ENCODE measurements at regions not wholly inside any gene's neighbourhood (a gene's known extent, or its start where the extent isn't known, plus 50 kb on each side); places are given as distances from the start of the nearest gene placed in this dataset.

DNA sequence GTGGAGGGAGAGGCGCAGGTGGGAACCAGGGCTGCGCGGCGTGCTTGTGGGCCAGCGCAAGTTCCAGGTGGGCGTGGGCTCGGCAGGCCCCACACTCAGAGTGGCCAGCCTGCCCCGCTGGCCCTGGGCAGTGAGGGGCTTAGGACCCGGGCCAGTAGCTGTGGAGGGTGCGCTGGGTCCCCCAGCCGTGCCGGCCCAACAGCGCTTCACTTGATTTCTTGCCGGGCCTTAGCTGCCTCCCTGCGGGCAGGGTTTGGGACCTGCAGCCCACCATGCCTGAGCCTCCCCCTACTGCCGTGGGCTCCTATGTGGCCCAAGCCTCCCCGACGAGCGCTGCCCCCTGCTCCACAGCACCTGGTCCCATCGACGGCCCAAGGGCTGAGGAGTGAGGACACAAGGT, 1636.9 kb upstream of the SLC39A10 start:
- DNase-seq, result no peak

DNA sequence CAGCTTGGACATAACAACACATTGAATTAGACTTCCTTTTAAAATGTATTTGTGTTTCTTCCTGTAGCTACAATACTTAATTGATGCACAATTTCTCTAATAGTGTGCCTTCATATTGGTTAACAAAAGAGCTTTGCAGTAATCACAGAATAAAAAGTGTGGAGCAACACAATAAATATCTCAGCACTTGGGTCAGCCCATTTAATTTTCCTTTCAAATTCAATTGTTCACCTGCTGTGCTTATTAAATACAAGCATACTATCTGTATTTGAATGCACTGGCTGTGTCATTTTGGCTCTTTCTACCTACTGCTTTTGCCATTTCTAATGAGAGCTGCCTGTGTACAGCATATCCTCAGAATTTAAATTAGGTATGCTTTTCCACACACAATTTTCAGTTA, 1641.3 kb upstream of the SLC39A10 start:
- DNase-seq, result no peak

DNA sequence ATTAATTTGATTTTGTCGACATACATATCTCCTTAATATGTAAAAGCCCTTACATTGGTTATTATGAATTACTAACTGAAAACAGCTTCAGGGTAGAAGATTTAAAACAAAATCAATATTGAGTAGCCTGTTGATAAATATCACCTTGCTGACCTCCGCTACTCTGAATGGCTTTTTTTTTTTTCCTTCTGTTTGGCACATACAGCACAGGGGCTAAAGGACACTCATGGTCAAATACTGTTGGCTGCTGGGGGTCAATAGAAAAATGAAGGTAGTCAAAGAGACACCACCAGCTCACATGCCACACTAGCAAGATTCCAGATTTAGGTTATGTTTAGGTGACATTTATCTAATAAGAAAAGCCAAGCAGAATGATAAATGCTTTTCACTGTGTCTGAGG, 1642.4 kb upstream of the SLC39A10 start:
- DNase-seq, result no peak

DNA sequence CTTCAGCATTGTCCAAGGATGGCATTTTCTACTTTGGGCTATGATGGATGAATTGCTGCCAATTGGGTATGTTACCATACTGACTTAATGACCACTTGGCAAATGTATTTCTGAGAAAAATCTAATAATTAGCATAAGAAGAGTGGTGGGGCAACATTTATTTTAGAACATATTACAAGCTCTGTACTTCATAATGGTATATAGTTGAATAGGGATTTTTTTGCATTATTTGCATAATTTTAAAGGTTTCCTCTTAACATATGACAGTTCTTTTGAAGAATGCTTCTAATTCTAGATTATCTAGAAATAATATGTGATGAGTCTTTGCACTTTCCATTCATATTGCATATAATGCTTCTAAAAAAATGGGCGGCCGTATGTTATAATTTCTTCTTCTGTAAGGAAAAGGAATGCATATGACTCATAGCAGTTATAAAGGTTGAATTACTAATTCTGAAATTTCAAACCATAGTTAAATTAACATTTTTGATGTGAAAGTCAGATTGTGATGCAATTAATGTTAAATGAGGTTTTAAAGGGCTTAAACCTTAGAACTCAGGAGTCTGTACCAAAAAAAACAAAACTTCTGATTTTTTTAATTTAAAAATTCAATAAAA, 1652.3 kb upstream of the SLC39A10 start:
- DNase-seq, result no peak

GRCh38 chr2:194003911-194004310, 1653.1 kb upstream of the SLC39A10 start:
- DNase-seq, result no peak

- no peak for DNase-seq
Observed at GRCh38 chr2:194002699-194003368, 1654.2 kb upstream of the SLC39A10 start.

DNA sequence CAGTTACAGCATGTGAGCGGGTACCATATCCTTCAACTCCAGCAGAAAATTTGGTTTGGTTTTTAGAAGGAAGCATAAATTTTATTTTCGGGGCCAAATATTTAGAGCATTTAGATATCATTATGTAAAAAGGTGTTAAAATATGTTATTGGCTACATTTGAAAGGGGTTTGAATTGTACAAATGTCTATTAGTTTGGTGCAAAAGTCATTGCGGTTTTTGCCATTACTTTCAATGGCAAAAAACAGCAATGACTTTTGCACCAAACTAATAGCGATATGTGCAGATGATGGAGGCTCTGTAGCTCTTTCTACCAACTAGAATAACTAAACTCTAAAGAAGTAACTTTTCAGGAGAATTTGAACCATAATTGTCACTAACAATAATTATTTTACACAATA, 1666.2 kb upstream of the SLC39A10 start:
- DNase-seq, result no peak

DNA sequence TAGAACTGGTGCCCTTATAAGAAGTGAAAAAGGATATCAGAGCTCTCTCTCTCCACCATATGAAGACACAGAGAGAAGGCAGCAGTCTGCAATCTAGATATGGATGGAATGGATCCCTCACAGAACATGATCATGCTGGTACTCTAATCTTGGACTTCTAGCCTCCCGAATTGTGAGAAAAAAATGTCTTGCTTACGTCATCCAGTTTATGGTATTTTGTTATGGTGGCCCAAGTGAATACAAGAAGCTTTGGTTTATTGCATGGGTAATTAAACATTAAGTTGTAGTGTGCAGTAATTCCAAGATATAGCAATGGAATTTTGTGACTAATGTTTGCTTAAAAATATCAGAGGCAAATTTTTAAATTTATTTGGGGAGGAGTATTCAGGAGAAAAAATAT, 1667.4 kb upstream of the SLC39A10 start:
- no peak for DNase-seq

DNA sequence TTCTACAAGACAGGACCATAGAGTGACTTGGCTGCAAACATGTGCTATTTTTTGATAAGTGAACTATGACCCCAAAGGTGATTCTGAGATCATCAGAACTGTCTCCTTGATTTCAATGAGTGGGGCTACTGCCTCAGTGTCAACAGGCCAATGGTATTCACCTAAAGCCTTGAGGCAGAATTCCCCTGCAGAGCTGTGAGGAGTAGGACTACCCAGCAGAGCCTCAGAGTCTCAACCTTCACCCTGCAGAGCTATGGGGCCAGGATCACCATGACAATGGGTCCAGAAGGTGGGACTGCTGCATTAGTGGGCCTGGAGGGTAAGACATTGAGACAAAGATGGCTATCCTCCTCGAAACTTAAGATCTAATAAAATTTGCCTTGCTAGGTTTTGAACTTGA, 1668.2 kb upstream of the SLC39A10 start:
- DNase-seq, result no peak

DNA sequence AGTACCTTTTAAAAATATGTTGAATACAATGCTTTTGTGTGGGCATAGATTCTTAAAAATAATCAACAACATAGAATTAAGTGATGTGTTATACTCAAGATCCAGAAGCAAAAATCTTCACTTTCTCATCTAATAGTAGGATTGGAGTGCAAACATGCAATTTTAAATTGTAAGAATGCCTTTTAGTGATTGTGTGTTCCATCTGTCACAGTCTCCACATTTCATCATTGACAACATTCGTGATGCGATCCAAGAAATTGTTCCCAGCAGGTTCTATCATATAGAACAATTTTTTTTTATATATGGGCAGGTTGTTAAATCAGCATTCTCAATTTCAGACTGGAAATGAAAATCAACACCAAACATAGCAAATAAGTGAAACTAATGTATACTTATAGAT, 1671.8 kb upstream of the SLC39A10 start:
- DNase-seq, result no peak

DNA sequence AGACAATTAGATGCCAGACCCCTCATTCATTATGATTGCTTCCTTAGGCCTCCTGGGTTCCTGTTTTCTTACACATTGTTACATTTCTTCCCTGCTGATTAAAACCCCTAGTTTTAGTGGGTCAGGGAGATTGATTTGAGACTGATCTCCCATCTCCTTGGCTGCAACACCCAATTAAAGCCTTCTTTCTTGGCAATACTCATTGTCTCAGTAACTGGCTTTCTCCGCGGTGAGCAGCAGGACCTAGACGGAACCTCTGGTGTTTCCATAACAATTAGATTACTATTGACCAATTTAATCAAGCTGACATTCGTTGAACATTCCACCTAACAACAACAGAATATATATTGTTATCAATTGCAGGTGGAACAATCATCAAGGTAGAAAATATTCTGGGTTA, 1676.4 kb upstream of the SLC39A10 start:
- no peak for DNase-seq

- DNase-seq, result no peak
Observed at GRCh38 chr2:193973781-193974180, 1683.2 kb upstream of the SLC39A10 start.

- no peak for DNase-seq
Observed at GRCh38 chr2:193966590-193966989, 1690.4 kb upstream of the SLC39A10 start.

DNA sequence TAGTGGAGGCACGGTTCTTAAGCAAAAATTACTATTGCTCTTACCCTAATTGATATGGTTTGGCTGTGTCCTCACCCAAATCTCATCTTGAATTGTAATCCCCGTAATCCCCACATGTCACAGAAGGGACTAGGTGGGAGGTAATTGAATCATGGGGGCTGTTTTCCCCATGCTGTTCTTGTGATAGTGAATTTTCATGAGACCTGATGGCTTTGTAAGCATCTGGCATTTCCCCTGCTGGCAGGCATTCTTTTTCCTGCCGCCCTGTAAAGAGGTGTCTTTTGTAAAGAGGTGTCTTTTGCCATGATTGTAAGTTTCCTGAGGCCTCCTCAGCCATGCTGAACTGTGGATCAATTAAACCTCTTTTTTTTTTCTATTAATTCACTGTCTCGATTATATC, 1691.8 kb upstream of the SLC39A10 start:
- no peak for DNase-seq

DNA sequence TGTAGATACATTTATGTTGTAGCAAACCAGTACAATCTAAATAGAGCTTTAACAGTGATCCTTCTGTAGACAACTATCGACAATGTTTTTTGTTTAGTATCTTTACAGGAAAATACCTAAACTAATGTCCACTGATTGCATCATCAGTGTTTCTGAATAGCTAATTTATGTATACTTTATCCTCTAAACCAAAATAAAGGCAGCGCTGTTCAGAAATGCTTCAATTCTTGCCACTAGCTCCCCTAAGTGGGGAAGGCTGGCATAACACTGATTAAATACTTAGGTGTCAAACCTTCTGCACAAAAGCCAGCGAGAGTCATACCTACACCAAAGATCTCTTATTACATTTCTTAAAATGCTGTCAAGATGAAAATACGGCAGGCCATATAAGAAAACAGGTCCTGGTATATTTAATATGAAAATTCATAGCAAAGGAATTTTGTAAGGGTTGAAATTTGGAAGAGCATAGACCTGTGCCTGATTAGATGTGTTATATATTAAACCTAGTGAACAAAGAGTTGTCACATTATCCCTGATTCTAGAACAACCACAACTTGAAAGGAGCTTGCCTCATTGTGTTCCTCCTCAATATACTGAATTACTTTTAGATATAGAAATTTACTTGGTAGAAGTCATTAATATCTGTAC, 1693.4 kb upstream of the SLC39A10 start:
- no peak for DNase-seq

DNA sequence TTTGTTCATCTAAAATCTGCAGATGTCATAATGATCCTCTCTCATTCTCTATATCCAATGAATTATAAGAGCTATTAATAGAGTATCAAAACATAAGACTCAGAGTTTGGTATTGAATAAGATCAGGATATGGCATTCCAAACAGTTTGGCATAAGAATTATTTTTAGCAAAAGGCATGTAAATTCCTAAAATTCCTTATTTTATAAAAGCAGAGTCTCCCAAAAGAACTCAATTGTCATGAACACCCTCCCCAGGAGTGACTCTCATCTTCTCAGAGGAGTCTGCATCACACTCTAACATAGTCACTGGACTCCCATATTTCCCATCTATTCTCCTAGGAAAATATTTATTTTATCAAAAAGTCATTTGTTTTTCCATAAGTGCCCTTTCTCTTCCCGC, 1710.2 kb upstream of the SLC39A10 start:
- no peak for DNase-seq

- no peak for DNase-seq
Observed at GRCh38 chr2:193943406-193943960, 1713.5 kb upstream of the SLC39A10 start.

- DNase-seq, result no peak
Observed at GRCh38 chr2:193935114-193935513, 1721.9 kb upstream of the SLC39A10 start.

GRCh38 chr2:193929131-193929530, 1727.9 kb upstream of the SLC39A10 start:
- DNase-seq, result no peak

DNA sequence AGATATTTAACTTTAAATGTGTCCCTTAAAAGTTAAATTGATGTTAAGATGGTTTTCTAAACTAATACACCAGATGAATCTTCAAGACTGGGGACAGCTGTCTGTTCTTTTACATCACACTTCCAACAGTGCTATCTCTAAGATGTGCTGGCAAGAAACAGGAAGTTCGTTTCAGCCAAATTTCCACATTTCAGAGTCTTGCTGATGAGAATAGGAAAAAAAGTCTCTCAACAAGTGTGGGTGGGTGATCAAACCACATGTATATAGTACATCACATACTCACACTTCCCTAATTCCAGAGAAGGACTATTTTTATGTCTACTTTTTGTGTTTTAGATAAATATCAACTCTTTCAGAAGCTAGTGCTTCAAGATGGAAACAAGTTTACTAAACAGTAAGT, 1712.8 kb upstream of the TMEFF2 start:
- DNase-seq, result no peak

- DNase-seq, result no peak
Observed at GRCh38 chr2:193900292-193900691, 1705.6 kb upstream of the TMEFF2 start.

DNA sequence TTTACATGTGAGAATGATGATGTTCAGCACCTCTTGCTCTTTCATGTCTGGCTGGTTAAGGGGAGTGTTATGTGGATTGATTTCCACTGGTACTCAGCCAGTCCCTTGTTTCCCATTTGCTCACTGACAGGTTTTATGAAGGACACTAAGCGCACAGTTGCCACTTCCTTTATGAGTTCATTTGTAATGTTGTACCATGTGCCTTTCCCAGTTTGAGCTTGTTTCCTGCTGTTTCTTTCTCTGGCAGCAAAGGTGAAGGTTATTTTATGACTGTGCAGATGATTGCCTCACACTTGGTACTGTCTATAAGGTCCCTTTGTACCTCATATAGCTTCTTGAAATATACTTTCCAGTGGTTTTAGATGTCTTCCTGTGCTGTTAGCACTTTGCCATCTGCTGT, 1700.5 kb upstream of the TMEFF2 start:
- no peak for DNase-seq

DNA sequence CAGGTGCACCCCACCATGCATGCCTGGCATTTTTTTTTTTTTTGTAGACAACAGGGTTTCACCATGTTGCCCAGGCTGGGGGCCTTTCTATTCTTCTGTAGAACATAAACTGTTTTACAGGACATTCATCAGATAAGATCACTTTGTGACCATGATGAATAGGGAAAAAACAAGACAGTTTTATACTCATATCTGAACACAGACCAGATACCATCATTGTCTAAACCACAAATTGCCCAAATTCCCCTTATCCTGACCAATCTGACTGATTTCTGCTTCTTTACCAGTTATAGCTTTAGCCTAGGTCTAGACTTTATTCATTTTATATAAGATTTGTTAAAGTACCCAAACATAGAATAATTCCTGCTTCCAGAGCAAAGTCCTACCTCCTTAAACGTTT, 1699.3 kb upstream of the TMEFF2 start:
- no peak for DNase-seq

GRCh38 chr2:193891023-193891422, 1696.3 kb upstream of the TMEFF2 start:
- DNase-seq, result no peak

All from central memory CD4-positive, alpha-beta T cell (primary cell).